ENCODE measurements at regions not wholly inside any gene's neighbourhood (a gene's known extent, or its start where the extent isn't known, plus 50 kb on each side); places are given as distances from the start of the nearest gene placed in this dataset.

- DNase-seq: no peak
These were observed 135.1 kb upstream of the MYLIP start for GRCh38 chr6:15993716-15994228.

GRCh38 chr6:15990179-15990578 lies 138.7 kb upstream of the MYLIP start:
- DNase-seq: no peak

DNA sequence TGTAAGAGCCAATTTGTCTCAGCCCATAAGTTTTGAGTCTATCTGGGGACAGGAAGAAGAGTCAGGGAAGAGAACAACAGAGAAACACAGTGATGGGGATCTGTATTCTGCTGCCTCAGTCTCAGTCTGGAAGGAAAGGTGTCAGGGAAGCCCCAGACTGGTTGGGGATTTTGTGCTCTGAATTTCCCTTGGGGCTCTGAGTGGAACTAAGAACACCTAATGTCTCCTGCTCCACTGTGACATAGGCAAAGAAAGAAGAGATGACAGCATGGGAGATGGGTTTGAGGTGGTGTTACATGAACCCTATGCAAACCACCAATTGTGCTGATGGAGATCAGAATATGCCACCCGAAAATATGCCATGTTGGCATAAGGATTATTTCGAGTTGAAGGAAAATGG lies 139.5 kb upstream of the MYLIP start:
- no peak for DNase-seq

- no peak for DNase-seq
These were observed 141.3 kb upstream of the MYLIP start for GRCh38 chr6:15987569-15987968.

DNA sequence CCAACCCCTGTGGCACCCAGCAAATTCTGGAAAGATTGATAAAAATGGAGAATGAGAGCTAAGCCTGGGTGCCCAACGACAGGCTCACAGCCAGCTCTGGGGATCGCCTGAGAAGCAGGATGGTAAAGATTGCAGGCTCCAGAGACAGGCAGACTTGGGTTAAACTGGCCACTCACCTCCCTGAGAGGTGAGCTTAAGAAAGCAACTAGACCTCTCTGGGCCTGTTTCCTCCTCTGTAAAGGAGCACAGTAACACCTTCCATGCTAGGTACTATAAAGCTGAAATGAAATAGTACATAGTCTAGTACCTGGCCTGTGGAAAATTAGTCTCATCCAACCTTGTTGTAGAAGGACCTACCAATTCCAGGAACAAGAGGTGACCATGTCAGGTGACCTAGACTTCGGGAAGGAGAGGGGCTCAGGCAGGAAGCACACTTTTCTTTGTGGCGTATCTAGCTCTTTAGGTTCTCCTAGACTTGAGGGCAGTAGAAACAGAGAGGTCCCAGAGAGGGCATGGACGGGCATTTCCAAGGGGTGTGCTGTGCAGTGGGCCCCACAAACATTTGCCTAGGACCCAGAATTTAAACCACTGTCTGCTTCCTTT lies 142.8 kb upstream of the MYLIP start:
- no peak for DNase-seq

DNA sequence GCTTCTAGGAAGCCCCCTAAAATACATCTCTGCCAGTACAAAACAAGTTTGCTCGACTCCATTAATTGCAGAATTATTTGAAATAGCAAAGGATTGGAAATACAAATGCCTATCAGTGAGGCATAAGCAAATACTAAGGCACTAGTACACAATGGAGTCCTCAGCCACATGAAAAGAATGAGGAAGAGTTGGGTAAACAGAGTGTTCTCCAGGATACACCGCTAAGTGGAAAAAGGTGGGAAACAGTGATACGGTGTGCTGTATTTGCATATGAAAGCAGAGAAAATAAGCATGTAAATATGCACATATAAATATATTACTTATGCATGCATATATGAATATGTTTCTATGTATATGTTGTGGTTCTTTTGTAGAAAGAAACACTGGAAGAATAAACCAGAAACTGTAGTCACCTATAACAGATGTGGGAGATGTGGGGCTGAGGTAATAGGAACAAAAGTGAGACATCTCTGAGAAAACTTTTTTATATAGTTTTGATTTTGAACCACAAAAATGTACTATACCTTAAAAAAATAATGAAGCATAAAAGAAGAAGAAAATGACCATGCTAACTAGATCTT lies 143.4 kb upstream of the MYLIP start:
- no peak for DNase-seq

GRCh38 chr6:15981956-15982355 lies 146.9 kb upstream of the MYLIP start:
- no peak for DNase-seq

GRCh38 chr6:15980801-15981200 lies 148.1 kb upstream of the MYLIP start:
- DNase-seq: no peak

DNA sequence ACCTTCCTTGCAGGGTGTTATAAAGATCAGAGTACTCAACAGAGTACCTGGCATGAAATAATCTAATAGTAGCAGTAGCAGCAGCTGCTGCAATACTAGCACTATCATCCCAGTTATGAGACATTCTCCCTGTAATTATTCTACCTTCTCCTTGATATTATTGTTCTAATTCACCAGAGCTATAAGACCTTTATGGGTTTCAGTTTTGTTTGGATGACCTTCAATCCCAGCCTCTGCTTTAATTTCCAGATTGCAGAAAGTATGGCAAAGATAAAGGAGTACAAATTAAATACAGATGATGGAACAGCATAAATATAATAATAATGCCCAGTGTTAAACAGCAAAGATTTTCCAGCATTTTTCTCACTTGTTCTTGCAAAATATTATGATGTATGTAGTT lies 150.5 kb upstream of the MYLIP start:
- DNase-seq: no peak

DNA sequence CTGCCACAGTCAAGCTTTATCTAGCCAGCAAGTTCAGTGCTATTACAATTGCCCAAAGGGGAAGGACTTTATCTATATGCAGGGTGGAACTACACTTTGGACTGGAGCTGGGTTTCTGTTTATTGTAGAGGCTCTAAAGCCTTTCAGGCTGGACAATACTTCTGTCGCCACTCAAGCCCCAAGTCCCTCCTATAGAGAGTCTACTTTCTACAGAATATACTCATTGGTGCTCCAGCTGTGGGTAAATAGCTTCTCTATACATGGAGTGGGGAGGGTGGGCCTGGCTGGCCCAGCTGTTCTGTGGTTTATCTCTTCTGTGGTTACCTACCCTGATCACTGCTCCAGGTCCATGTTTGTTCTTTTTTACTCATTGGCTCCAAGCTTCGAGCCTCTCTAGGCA lies 151.8 kb upstream of the MYLIP start:
- DNase-seq: no peak

DNA sequence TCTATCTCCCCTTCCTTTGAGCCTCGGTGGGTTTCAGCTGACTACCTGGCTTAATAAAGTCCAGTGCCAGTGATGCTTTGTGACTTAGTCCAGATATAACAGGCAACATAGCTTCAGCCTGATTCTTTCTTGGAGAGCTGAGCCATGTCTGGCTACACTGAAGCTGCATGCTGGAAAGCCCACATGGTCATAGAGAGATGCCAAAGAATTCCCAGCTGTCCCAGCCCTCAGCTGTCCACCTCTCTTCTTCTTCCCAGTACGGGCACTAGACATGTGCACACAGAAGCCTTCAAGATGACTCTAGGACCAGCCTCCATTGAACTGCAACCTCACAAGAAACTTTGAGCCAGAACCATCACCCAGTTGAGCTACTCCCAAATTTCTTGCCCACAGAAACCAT lies 154.1 kb upstream of the MYLIP start:
- DNase-seq: no peak

- DNase-seq: no peak
These were observed 158.4 kb upstream of the MYLIP start for GRCh38 chr6:15970517-15970916.

DNA sequence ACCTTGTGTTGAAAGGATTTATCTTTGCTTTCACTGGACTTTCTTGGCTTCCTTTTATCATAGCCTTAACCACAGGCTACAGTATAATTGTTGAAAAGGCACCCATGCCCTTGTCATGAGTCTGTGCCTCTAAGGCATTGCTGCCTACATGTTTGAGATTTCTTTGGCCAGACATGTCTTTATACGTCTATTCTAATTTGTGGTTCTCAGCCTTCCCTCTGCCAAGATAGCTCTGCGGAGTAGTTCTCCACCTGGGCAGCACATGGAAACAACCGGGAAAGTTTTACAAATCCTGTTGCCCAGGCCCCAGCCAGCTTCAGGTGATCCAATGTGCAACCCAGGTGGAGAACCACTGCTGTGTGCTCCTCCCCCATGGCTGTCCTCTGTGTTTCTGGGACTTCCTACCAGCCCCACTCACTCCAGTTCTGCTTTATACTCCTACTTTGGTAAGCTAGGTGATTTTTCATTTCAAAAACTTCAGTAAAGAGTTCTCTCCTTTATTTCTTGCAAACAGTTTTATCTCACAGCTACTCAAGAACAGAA lies 159.6 kb upstream of the MYLIP start:
- DNase-seq: no peak

DNA sequence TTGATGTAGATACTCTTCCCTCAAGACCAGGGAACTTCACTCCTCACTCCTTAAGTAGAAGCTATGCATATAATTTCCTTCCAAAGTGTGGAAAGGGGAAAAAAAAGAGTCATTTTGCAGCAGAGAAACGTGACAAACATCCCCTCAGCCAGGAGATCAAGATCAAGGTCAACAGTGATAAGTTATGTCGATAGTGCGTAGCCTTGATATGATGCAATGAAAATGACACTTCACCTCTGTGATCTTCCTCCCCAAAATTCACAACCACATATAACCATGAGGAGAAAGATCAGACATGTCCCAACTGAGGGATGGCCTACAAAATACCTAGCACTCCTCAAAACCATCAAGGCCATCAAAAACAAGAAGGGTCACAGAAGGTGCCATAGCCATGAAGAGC lies 160.4 kb upstream of the MYLIP start:
- no peak for DNase-seq

DNA sequence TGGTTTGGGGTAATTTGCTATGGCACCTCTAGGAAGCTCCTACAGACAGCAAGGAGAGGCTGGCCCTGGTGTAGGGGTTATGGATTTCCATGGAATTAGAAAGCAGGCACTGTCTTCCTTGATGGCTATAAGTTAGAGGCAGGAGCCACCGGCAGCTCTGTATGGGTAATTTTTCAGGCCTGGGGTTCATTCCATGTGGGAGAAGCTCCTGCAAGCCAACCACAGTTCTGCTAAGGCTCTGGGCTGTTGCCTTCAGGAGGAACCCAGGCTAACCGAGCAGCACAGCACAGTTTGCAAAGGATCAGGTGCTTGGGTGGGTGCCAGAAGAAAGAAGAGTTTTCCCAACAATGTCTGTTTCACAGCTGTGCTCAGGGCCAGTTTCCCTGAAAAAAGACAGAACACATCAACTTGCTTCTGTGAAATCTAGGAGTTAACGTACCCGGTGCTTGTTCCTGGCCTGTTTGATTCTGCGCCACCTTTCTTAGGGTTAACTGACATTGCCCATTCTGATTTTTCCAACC lies 162.8 kb upstream of the MYLIP start:
- no peak for DNase-seq

DNA sequence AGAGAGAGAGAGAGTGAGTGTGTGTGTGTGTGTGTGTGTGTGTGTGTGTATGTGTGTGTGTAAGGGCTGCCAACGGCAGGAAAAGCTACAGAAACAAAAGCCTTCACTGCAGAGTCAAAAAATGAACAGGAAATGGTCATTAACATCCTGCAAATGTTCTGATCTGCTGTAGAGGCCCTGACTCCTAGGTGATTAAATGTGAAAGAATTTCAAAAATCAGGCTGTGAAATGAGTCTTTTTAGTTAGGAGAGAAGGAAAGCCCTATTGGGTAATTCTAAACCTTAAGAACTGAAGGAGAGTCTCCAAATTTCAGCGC lies 166.5 kb upstream of the MYLIP start:
- DNase-seq: no peak

DNA sequence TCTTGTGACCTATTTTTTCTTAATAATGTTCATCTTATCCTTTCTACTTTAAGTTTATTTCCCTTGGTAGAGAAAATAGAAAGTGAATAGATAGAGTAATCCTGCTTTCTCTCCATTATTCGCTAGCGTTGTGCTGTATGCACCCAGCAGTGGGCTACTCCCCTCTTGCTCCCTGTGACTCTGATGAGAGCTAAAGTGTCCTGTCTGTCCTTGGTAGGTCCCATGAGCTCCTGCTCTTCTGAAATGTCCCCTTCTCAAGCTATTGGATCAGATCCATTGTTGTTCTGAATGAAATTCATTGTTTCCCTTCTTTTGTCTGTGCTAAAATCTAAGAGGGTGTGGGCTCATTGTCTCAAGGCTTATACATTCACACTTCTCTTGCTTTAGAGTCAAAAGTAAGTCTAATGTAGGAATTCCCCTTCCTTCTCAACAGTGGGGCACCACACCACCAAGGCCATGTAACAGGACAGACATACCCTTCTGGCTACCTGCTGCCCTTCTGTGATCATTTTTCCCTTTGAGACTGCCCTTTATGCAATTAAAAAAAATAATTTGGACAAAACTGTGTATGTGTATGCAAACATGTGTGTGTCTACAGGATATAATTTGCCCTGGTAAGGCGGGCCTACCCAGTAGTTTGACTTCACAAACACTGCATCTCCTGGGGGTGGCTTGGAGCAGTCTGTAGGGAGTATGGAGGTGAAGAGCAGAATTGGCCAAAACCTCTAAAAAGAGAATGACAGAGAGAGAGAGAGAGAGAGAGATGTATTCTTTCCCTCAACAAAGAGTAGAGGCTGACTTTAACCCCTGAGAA lies 167.0 kb upstream of the MYLIP start:
- no peak for DNase-seq

GRCh38 chr6:15960740-15961634 lies 167.9 kb upstream of the MYLIP start:
- no peak for DNase-seq

GRCh38 chr6:15957655-15958169 lies 171.2 kb upstream of the MYLIP start:
- DNase-seq: no peak

DNA sequence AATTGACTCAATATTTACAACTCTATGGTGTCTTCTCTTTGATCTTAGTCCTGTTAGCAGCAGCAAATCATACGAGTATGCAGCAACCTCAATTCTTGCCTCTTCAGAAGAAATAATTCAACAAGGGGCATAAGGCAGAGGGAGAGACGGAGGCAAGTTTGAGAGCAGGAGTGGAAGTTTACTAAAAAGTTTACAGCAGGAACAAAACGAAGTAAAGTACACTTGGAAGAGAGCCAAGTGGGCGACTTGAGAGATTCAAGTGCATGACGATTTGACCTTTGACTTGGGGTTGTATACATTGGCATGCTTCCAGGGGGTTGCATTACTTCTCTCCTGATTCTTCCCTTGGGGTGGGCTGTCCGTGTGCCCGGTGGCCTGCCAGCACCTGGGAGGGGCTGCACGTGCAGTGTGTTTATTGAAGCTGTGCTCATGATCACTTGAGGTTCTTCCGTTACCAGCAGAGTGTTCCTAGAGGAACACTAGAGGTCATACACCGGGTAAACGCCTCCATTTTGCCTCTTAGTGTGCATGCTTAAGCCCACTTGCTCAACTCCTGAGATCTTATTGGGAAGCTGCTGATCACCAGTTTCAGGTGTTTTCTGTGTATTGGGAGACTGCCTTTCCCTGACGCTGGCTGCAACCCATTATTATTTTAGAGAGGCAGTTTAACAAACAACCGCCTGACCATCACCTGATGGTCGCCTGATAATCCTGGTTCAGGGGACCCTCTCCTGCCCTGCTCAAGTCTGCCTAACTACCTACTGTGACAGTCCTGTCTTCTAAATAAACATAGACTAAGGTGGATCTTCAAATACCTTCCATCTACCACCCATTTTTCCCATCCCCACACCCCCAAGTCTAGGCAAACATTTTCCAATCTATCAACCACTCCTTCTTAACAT lies 172.4 kb upstream of the MYLIP start:
- DNase-seq: no peak

- DNase-seq: no peak
These were observed 173.4 kb upstream of the MYLIP start for GRCh38 chr6:15955484-15955883.

Measured in cerebellar nuclear complex (tissue), 1 donor.